HEK293 (cell line): ENCODE measurements at regions not wholly inside any gene's neighbourhood (a gene's known extent, or its start where the extent isn't known, plus 50 kb on each side); places are given as distances from the start of the nearest gene placed in this dataset.

Source experiments
- PBX3 ChIP-seq: sonication (generic); formaldehyde crosslinking; IDR thresholded peaks from 2 replicates; pipeline ENCODE4 v1.8.1; 2022; ENCODE audit warnings: mild to moderate bottlenecking, moderate library complexity, missing genetic modification reagents
- PRDM10 ChIP-seq: fragments of 450-650 bp; formaldehyde crosslinking; IDR thresholded peaks from 2 replicates; pipeline ENCODE4 v1.5.1; 2016; ENCODE audit warnings: missing biosample characterization, missing genetic modification characterization
- SP7 ChIP-seq: fragments of 450-650 bp; formaldehyde crosslinking; IDR thresholded peaks from 2 replicates; pipeline ENCODE4 v1.5.1; 2016; ENCODE audit warnings: missing biosample characterization, missing genetic modification characterization
- ZBTB20 ChIP-seq: fragments of 450-650 bp; formaldehyde crosslinking; IDR thresholded peaks from 2 replicates; pipeline ENCODE4 v1.5.1; 2016; ENCODE audit warnings: missing biosample characterization, missing genetic modification characterization
- ZBTB49 ChIP-seq: fragments of 450-650 bp; formaldehyde crosslinking; IDR thresholded peaks from 2 replicates; pipeline ENCODE4 v1.5.1; 2016; ENCODE audit warnings: missing biosample characterization, missing genetic modification characterization, low read depth
- ZNF138 ChIP-seq: fragments of 450-650 bp; formaldehyde crosslinking; IDR thresholded peaks from 2 replicates; pipeline ENCODE4 v1.5.1; 2016; ENCODE audit warnings: missing biosample characterization, missing genetic modification characterization, borderline replicate concordance
- ZNF223 ChIP-seq: fragments of 450-650 bp; formaldehyde crosslinking; IDR thresholded peaks from 2 replicates; pipeline ENCODE4 v1.5.1; 2016; ENCODE audit warnings: missing biosample characterization, missing genetic modification characterization
- ZNF24 ChIP-seq: fragments of 450-650 bp; formaldehyde crosslinking; IDR thresholded peaks from 2 replicates; pipeline ENCODE4 v1.5.1; 2016; ENCODE audit warnings: missing biosample characterization, missing genetic modification characterization
- ZNF530 ChIP-seq: fragments of 450-650 bp; formaldehyde crosslinking; IDR thresholded peaks from 2 replicates; pipeline ENCODE4 v1.5.1; 2016; ENCODE audit warnings: low read depth, missing biosample characterization, missing genetic modification characterization

- TF ChIP-seq PRDM10 (tag by site-specific recombination) (no peak), SP7 (tag by site-specific recombination) (no peak), ZBTB49 (tag by site-specific recombination) (no peak), ZNF24 (tag by site-specific recombination) (no peak), ZNF138 (tag by site-specific recombination) (no peak), PBX3 (CRISPR knock-in tag) (no peak), ZNF223 (tag by site-specific recombination) (no peak), ZNF530 (tag by site-specific recombination) (no peak), ZBTB20 (no peak)
These were observed 87.6 kb downstream of the SKIDA1 start for GRCh38 chr10:21437770-21438382.
